GM23338 (cell line): ENCODE measurements at regions not wholly inside any gene's neighbourhood (a gene's known extent, or its start where the extent isn't known, plus 50 kb on each side); places are given as distances from the start of the nearest gene placed in this dataset.

Experiments
- EZH2 ChIP-seq: fragments of 200-600 bp; sonication (generic); IDR thresholded peaks from one replicate; pipeline ENCODE4 v1.8.0; 2017; ENCODE audit warnings: antibody characterized with exemption, mild to moderate bottlenecking, low read depth; ENCODE audit not compliant: unreplicated experiment
- EZH2phosphoT487 ChIP-seq: fragments of 200-600 bp; sonication (generic); IDR thresholded peaks from one replicate; pipeline ENCODE4 v1.8.1; 2018; ENCODE audit warnings: antibody characterized with exemption; ENCODE audit not compliant: unreplicated experiment
- TF ChIP-seq, protein P1 (sequence below), 2 experiments: fragments of 200-600 bp in 1 of 2; sonication (generic) in 1 of 2; conservative IDR thresholded peaks; 2 replicates each; pipeline versions ENCODE4 v1.5.1 to v1.6.1; 2016 to 2017; ENCODE audit warnings: antibody characterized with exemption in 2 of 2, low read depth in 2 of 2, mild to moderate bottlenecking in 2 of 2, moderate library complexity in 1 of 2

DNA sequence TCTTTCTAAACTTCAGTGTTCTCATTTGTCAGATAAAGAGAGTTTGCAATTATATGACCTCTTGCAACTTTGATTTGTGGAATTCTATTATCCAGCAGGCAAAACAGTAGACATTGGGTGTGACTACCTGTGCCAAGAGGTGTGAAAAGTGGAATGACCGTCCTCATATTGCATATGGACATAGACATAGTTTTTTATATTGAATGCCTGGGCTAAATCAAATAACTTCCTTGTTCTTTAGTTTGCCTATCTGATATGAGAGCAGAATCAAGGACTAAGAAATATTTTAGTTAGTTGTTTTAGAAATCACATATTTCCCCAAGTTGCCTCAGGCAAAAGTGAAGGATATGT, 117.7 kb upstream of the KLF8 start:
- TF ChIP-seq EZH2: no peak
- TF ChIP-seq, protein P1, sequence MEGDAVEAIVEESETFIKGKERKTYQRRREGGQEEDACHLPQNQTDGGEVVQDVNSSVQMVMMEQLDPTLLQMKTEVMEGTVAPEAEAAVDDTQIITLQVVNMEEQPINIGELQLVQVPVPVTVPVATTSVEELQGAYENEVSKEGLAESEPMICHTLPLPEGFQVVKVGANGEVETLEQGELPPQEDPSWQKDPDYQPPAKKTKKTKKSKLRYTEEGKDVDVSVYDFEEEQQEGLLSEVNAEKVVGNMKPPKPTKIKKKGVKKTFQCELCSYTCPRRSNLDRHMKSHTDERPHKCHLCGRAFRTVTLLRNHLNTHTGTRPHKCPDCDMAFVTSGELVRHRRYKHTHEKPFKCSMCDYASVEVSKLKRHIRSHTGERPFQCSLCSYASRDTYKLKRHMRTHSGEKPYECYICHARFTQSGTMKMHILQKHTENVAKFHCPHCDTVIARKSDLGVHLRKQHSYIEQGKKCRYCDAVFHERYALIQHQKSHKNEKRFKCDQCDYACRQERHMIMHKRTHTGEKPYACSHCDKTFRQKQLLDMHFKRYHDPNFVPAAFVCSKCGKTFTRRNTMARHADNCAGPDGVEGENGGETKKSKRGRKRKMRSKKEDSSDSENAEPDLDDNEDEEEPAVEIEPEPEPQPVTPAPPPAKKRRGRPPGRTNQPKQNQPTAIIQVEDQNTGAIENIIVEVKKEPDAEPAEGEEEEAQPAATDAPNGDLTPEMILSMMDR (conservative IDR thresholded peaks at IDR 0.05; ENCODE audit: low read depth in 2 of 2): no peak
- TF ChIP-seq EZH2phosphoT487: no peak
